Stomach (tissue), 8 donors: ENCODE measurements at regions not wholly inside any gene's neighbourhood (a gene's known extent, or its start where the extent isn't known, plus 50 kb on each side); places are given as distances from the start of the nearest gene placed in this dataset.
A peak's percentile ranks its signal among the peaks of the same experiment; 100 is the strongest.

Experiments used
- DNase-seq, 2 donors: peaks; one replicate each; pipeline versions ENCODE4 v3.0.0 to v3.0.0-alpha.2; 2013 to 2019
- H3K27ac ChIP-seq, 5 donors: fragments of 200-600 bp in 4 of 5; sonication (generic) in 4 of 5; one replicate each; pipeline ENCODE4 v1.5.1; 2013 to 2019; ENCODE audit warnings: mild to moderate bottlenecking in 1 of 5, moderate library complexity in 1 of 5
- H3K27me3 ChIP-seq, 3 donors: fragments of 200-600 bp; sonication (generic); one replicate each; pipeline ENCODE4 v1.5.1; 2017 to 2019; ENCODE audit warnings: mixed run types in 1 of 3
- H3K36me3 ChIP-seq, 4 donors: fragments of 200-600 bp; sonication (generic); 1 replicate in 3 of 4; 2 replicates in 1 of 4; pipeline ENCODE4 v1.5.1; 2016 to 2019
- H3K4me1 ChIP-seq, 4 donors: fragments of 200-600 bp; sonication (generic); one replicate each; pipeline ENCODE4 v1.5.1; 2016 to 2019
- H3K4me3 ChIP-seq, 4 donors: fragments of 200-600 bp; sonication (generic) in 3 of 4; one replicate each; pipeline ENCODE4 v1.5.1; 2016 to 2019; ENCODE audit warnings: mild to moderate bottlenecking in 1 of 4
- H3K9me3 ChIP-seq, 4 donors: fragments of 200-600 bp; sonication (generic); one replicate each; pipeline ENCODE4 v1.5.1; 2016 to 2019
- CTCF ChIP-seq, 7 experiments: fragments of 450-650 bp in 4 of 7; fragments of 200-600 bp in 3 of 7; sonication (generic) in 3 of 7; IDR thresholded peaks; one replicate each; pipeline ENCODE4 v1.5.1; 2016 to 2019; ENCODE audit warnings: antibody characterized with exemption in 7 of 7, control low read depth in 2 of 7, mild to moderate bottlenecking in 1 of 7
- EP300 ChIP-seq: sonication (generic); formaldehyde crosslinking; IDR thresholded peaks from one replicate; pipeline ENCODE4 v1.6.1; 2017; ENCODE audit warnings: antibody characterized with exemption
- POLR2A ChIP-seq, 4 donors: fragments of 450-650 bp; IDR thresholded peaks; one replicate each; pipeline ENCODE4 v1.6.1; 2016; ENCODE audit warnings: antibody characterized with exemption in 4 of 4, control low read depth in 2 of 4, mild to moderate bottlenecking in 1 of 4, moderate library complexity in 1 of 4
- POLR2AphosphoS5 ChIP-seq, 3 donors: sonication (generic); formaldehyde crosslinking; IDR thresholded peaks; one replicate each; pipeline ENCODE4 v1.6.1; 2016; ENCODE audit warnings: antibody characterized with exemption in 3 of 3
- WGBS, 5 donors: extraction: QIAGEN DNeasy Blood & Tissue Kit in 3 of 5; methylation state at CpG; one replicate each; pipeline versions ENCODE4 v1.1.5 to v1.1.7; 2013 to 2018; 5-methylcytosine and 5-hydroxymethylcytosine counted together
- intact Hi-C: fragments of 100-400 bp; cut with DNase I; formaldehyde crosslinking; loops from one replicate; pipeline ENCODE4 v1.15.1; 2023; ENCODE audit warnings: low total_unique reads
- donor health status: healthy with polysubstance abuse.
- donor health status: Bipolar disorder and iron deficiency.
- donor health status: healthy.

- Histone ChIP-seq H3K4me3 (no peak overlapping the region), H3K9me3 (peaks cover 0 to 18% (median 9%) of the 10 kb centered on the region in 4 donors), H3K4me1 (no peaks in the 10 kb centered on the region), H3K27me3 (no peaks in the 10 kb centered on the region), H3K27ac (no peak overlapping the region), H3K36me3 (no peaks in the 10 kb centered on the region)
- TF ChIP-seq POLR2A (IDR thresholded peaks at IDR 0.05) (no peak), EP300 (no peak), CTCF (IDR thresholded peaks at IDR 0.05) (no peak), POLR2AphosphoS5 (IDR thresholded peaks at IDR 0.05) (no peak)
- intact Hi-C loops: no loop called here
- no peak for DNase-seq
- WGBS, 5 donors: 84 to 93% (median 87%) methylated on average over 1 of the region's 1 CpG
Measured at GRCh38 chr9:82104252-82104651, 115.7 kb downstream of the SPATA31D1 start.

- DNase-seq: peak; percentile 57 to 58
- TF ChIP-seq CTCF (IDR thresholded peaks at IDR 0.05) (peak in 2 of 7 experiments; percentile 20 to 28), EP300 (no peak), POLR2AphosphoS5 (IDR thresholded peaks at IDR 0.05) (no peak), POLR2A (IDR thresholded peaks at IDR 0.05) (no peak)
- intact Hi-C loops: no loop called here
- WGBS, 5 donors: 29 to 50% (median 46%) methylated on average over 3 of the region's 3 CpGs
- no peaks in the 10 kb centered on the region for H3K36me3 ChIP-seq
- H3K4me1 ChIP-seq: no peaks in the 10 kb centered on the region
- no peak overlapping the region for H3K27ac ChIP-seq
- H3K4me3 ChIP-seq: no peak overlapping the region
- H3K27me3 ChIP-seq: no peaks in the 10 kb centered on the region
- H3K9me3 ChIP-seq: peaks cover 0 to 13% (median 6%) of the 10 kb centered on the region in 4 donors
Measured at GRCh38 chr9:82105729-82106128, 117.2 kb downstream of the SPATA31D1 start.

GRCh38 chr9:82106536-82106935, 118.0 kb downstream of the SPATA31D1 start:
- Histone ChIP-seq H3K27ac (no peak overlapping the region), H3K4me1 (no peaks in the 10 kb centered on the region), H3K36me3 (no peaks in the 10 kb centered on the region), H3K9me3 (peaks cover 0 to 6% (median 2%) of the 10 kb centered on the region in 4 donors), H3K27me3 (no peaks in the 10 kb centered on the region), H3K4me3 (no peak overlapping the region)
- DNase-seq: peak in 1 of 2 donors; percentile 31
- TF ChIP-seq POLR2AphosphoS5 (IDR thresholded peaks at IDR 0.05): no peak
- no peak for TF ChIP-seq EP300
- no peak for TF ChIP-seq POLR2A (IDR thresholded peaks at IDR 0.05)
- TF ChIP-seq CTCF (IDR thresholded peaks at IDR 0.05): no peak
- intact Hi-C loops: no loop called here

GRCh38 chr9:82108474-82108873, 119.9 kb downstream of the SPATA31D1 start:
- H3K27me3 ChIP-seq: no peaks in the 10 kb centered on the region
- H3K36me3 ChIP-seq: no peaks in the 10 kb centered on the region
- intact Hi-C loops: no loop called here
- no peaks in the 10 kb centered on the region for H3K9me3 ChIP-seq
- no peaks in the 10 kb centered on the region for H3K4me1 ChIP-seq
- DNase-seq: no peak
- H3K4me3 ChIP-seq: no peak overlapping the region
- 54 to 72% (median 58%) methylated on average over 1 of the region's 1 CpG for WGBS, 5 donors
- TF ChIP-seq POLR2A (IDR thresholded peaks at IDR 0.05) (no peak), EP300 (no peak), POLR2AphosphoS5 (IDR thresholded peaks at IDR 0.05) (no peak)
- H3K27ac ChIP-seq: no peak overlapping the region

GRCh38 chr9:82108941-82109340, 120.4 kb downstream of the SPATA31D1 start:
- no peak for DNase-seq
- Histone ChIP-seq H3K36me3 (no peaks in the 10 kb centered on the region), H3K4me3 (no peak overlapping the region), H3K9me3 (no peaks in the 10 kb centered on the region), H3K27me3 (no peaks in the 10 kb centered on the region), H3K4me1 (no peaks in the 10 kb centered on the region), H3K27ac (no peak overlapping the region)
- no peak for TF ChIP-seq EP300
- intact Hi-C loops: no loop called here
